HEK293 (cell line): ENCODE measurements at regions not wholly inside any gene's neighbourhood (a gene's known extent, or its start where the extent isn't known, plus 50 kb on each side); places are given as distances from the start of the nearest gene placed in this dataset.

ENCODE experiments used
- CTCF ChIA-PET: fragments of 350-600 bp; formaldehyde crosslinking; extraction: SDS; loops from one replicate; lab custom pipeline; 2021; ENCODE audit warnings: antibody characterized with exemption; lab: Yijun Ruan, JAX
- POLR2A ChIA-PET: fragments of 300-600 bp; formaldehyde crosslinking; extraction: SDS; loops from one replicate; lab custom pipeline; 2020; ENCODE audit warnings: antibody characterized with exemption, inconsistent platforms; lab: Yijun Ruan, JAX
- H3K27ac ChIP-seq: fragments of 200-500 bp; sonication (Bioruptor generic); 2 replicates; pipeline ENCODE4 v1.5.1; 2014; ENCODE audit warnings: low read depth, low read length, control low read depth, inconsistent platforms; ENCODE audit errors: extremely low read depth
- H3K36me3 ChIP-seq, 2 experiments: fragments of 200-500 bp in 1 of 2; sonication (Bioruptor generic) in 1 of 2; 1 replicate in 1 of 2; 2 replicates in 1 of 2; pipeline ENCODE4 v1.5.1; 2014 to 2017; ENCODE audit warnings: inconsistent platforms in 2 of 2, low read length in 2 of 2; ENCODE audit not compliant: control insufficient read depth in 2 of 2, insufficient read depth in 1 of 2
- H3K4me1 ChIP-seq: fragments of 200-500 bp; sonication (Bioruptor generic); 2 replicates; pipeline ENCODE4 v1.5.1; 2014; ENCODE audit warnings: mild to moderate bottlenecking, low read length, inconsistent platforms; ENCODE audit not compliant: control insufficient read depth, insufficient read depth
- H3K4me3 ChIP-seq: 2 replicates; pipeline ENCODE4 v1.5.1; 2011; ENCODE audit warnings: low read depth, mild to moderate bottlenecking, control low read depth, low read length, moderate library complexity
- H3K9me3 ChIP-seq: fragments of 200-500 bp; sonication (Bioruptor generic); 2 replicates; pipeline ENCODE4 v1.5.1; 2014; ENCODE audit warnings: low read depth, low read length, inconsistent platforms; ENCODE audit not compliant: control insufficient read depth, insufficient read depth
- BCL11A ChIP-seq: fragments of 450-650 bp; formaldehyde crosslinking; IDR thresholded peaks from 2 replicates; pipeline ENCODE4 v1.5.1; 2016; ENCODE audit warnings: low read depth, missing biosample characterization, missing genetic modification characterization
- EGR2 ChIP-seq: fragments of 450-650 bp; formaldehyde crosslinking; IDR thresholded peaks from 2 replicates; pipeline ENCODE4 v1.5.1; 2016; ENCODE audit warnings: low read depth, missing biosample characterization, missing genetic modification characterization
- HOXC10 ChIP-seq: sonication (generic); formaldehyde crosslinking; IDR thresholded peaks from 2 replicates; pipeline ENCODE4 v1.8.1; 2023; ENCODE audit warnings: mild to moderate bottlenecking, missing genetic modification reagents
- HOXD13 ChIP-seq: sonication (generic); formaldehyde crosslinking; IDR thresholded peaks from 2 replicates; pipeline ENCODE4 v1.8.0; 2022; ENCODE audit warnings: missing genetic modification reagents, borderline replicate concordance
- KLF7 ChIP-seq: fragments of 450-650 bp; formaldehyde crosslinking; IDR thresholded peaks from 2 replicates; pipeline ENCODE4 v1.5.1; 2016; ENCODE audit warnings: missing biosample characterization, missing genetic modification characterization, borderline replicate concordance
- KLF9 ChIP-seq: fragments of 450-650 bp; formaldehyde crosslinking; IDR thresholded peaks from 2 replicates; pipeline ENCODE4 v1.5.1; 2016; ENCODE audit warnings: missing biosample characterization, missing genetic modification characterization, low read depth
- YY1 ChIP-seq: fragments of 450-650 bp; formaldehyde crosslinking; IDR thresholded peaks from 2 replicates; pipeline ENCODE4 v1.5.1; 2018; ENCODE audit warnings: missing biosample characterization, missing genetic modification characterization
- ZNF112 ChIP-seq: fragments of 450-650 bp; formaldehyde crosslinking; IDR thresholded peaks from 2 replicates; pipeline ENCODE4 v1.5.0; 2017; ENCODE audit warnings: missing biosample characterization, missing genetic modification characterization
- ZNF138 ChIP-seq: fragments of 450-650 bp; formaldehyde crosslinking; IDR thresholded peaks from 2 replicates; pipeline ENCODE4 v1.5.1; 2016; ENCODE audit warnings: missing biosample characterization, missing genetic modification characterization, borderline replicate concordance
- ZNF19 ChIP-seq: fragments of 450-650 bp; formaldehyde crosslinking; IDR thresholded peaks from 2 replicates; pipeline ENCODE4; 2016; ENCODE audit warnings: missing biosample characterization, missing genetic modification characterization, low read depth
- ZNF23 ChIP-seq: fragments of 450-650 bp; formaldehyde crosslinking; IDR thresholded peaks from 2 replicates; pipeline ENCODE4 v1.5.1; 2016; ENCODE audit warnings: missing biosample characterization, missing genetic modification characterization, borderline replicate concordance
- ZNF37A ChIP-seq: fragments of 450-650 bp; IDR thresholded peaks from 2 replicates; pipeline ENCODE4 v1.5.1; 2018; ENCODE audit warnings: missing biosample characterization, missing genetic modification characterization
- ZNF548 ChIP-seq: fragments of 450-650 bp; formaldehyde crosslinking; IDR thresholded peaks from 2 replicates; pipeline ENCODE4 v1.5.1; 2016; ENCODE audit warnings: missing biosample characterization, missing genetic modification characterization
- ZNF600 ChIP-seq: fragments of 450-650 bp; formaldehyde crosslinking; IDR thresholded peaks from 2 replicates; pipeline ENCODE4 v1.5.1; 2016; ENCODE audit warnings: missing biosample characterization, missing genetic modification characterization
- ZNF677 ChIP-seq: fragments of 450-650 bp; IDR thresholded peaks from 2 replicates; pipeline ENCODE4 v1.5.0; 2018; ENCODE audit warnings: missing biosample characterization, mild to moderate bottlenecking, missing genetic modification characterization, moderate library complexity
- TF ChIP-seq, protein P1 (sequence below): fragments of 450-650 bp; formaldehyde crosslinking; IDR thresholded peaks from 2 replicates; pipeline ENCODE4 v1.5.1; 2016; ENCODE audit warnings: missing biosample characterization, missing genetic modification characterization
- TF ChIP-seq, protein P2 (sequence below): fragments of 450-650 bp; formaldehyde crosslinking; IDR thresholded peaks from 2 replicates; pipeline ENCODE4 v1.5.1; 2017; ENCODE audit warnings: missing biosample characterization, missing genetic modification characterization

DNA sequence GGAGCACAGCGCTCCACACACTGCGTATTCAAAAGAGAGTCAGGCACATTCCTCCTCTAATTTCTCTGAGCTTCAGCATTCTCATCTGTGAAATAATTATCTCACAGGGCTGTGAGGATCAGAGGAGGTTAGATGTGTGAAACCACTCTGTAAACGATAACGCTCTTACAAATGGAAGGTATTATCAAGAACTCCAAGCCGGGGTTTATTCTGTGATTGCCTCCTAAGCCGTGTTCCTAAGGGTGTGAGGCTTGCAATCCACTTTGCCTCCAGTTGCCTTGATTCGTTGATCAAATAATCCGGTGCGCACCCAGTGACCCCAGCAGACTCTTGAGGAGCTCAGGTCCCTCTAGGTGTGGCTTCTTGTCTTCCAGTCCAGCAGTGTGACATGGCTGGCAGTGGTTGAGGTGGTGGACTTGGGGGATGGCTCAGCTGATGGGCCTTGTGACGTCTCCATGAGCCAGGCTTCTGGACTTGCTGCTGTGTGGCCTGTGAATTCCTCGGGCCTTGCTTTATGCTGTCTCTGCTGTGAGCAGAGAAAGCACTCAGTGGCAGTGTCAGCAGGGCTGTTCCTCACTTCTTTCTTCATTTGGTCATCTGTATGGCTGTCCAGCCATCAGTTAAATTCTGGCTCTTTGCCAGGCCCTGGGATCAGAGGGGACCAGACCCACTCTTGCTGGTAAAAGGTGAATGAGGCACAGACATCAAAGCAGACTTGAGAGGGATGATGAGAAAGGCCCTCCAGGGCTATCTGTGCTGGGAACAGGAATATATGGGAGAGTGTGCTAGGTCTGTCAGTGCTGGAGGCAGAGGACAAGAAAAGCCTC is 71.0 kb downstream of the SLC25A47 start (continued):
- TF ChIP-seq BCL11A (tag by site-specific recombination) = no peak
- no peak for TF ChIP-seq ZNF138
- no peak for TF ChIP-seq ZNF23 (tag by site-specific recombination)
- TF ChIP-seq EGR2 (tag by site-specific recombination) = no peak
- TF ChIP-seq, all 188 proteins: peak for 0

DNA sequence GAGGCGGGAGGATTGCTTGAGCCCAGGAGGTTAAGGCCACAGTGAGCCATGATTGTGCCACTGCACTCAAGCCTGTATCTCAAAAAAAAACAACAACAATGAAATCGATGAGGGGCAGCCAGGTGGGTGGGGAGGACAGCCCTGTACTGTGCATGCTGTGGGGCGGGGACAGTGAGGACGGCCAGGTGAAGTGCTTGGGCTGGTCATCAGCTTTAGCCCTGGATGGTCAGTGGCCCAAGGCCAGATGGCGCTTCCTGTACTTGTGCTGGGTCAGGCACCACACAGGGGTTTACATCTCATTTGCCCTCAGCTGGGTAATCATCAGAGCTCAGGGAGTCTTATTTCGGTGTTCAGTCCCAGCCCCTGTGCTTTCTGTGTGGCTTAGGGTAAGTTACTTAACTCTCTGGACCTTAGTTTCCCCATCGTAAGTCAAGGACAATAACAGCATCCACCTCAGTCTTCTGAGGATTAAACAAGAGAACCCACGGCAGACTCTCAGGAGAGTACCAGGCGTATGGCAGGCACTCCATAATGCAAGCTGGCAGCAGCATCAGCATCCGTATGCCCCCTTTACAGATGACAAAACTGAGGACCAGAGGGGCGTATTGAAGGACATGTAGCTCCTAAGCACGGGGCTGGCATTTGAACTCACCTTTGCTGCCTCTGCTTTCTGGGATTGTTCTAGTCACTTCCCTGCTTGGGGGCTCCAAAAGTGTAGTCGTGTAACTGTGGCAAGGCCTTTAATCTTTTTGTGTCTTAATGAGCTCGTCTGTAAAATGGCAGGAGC is 71.9 kb downstream of the SLC25A47 start:
- CTCF ChIA-PET = interaction anchor here (1.1 to 4.6 kb wide), 4 partner anchors 10 to 251 kb away, joined by 3 to 25 read pairs (median 5); no protein-coding TSS in a partner anchor
- H3K36me3 ChIP-seq = no peaks in the 10 kb centered on the region
- no peaks in the 10 kb centered on the region for H3K9me3 ChIP-seq
- POLR2A ChIA-PET = no interaction called here
- TF ChIP-seq, protein P1, sequence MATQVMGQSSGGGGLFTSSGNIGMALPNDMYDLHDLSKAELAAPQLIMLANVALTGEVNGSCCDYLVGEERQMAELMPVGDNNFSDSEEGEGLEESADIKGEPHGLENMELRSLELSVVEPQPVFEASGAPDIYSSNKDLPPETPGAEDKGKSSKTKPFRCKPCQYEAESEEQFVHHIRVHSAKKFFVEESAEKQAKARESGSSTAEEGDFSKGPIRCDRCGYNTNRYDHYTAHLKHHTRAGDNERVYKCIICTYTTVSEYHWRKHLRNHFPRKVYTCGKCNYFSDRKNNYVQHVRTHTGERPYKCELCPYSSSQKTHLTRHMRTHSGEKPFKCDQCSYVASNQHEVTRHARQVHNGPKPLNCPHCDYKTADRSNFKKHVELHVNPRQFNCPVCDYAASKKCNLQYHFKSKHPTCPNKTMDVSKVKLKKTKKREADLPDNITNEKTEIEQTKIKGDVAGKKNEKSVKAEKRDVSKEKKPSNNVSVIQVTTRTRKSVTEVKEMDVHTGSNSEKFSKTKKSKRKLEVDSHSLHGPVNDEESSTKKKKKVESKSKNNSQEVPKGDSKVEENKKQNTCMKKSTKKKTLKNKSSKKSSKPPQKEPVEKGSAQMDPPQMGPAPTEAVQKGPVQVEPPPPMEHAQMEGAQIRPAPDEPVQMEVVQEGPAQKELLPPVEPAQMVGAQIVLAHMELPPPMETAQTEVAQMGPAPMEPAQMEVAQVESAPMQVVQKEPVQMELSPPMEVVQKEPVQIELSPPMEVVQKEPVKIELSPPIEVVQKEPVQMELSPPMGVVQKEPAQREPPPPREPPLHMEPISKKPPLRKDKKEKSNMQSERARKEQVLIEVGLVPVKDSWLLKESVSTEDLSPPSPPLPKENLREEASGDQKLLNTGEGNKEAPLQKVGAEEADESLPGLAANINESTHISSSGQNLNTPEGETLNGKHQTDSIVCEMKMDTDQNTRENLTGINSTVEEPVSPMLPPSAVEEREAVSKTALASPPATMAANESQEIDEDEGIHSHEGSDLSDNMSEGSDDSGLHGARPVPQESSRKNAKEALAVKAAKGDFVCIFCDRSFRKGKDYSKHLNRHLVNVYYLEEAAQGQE (tag by site-specific recombination) = no peak
- TF ChIP-seq YY1 = no peak
- TF ChIP-seq ZNF19 = no peak
- TF ChIP-seq HOXD13 (CRISPR knock-in tag) = no peak
- no peak for TF ChIP-seq ZNF37A (tag by site-specific recombination)
- TF ChIP-seq KLF9 = no peak
- TF ChIP-seq, protein P2, sequence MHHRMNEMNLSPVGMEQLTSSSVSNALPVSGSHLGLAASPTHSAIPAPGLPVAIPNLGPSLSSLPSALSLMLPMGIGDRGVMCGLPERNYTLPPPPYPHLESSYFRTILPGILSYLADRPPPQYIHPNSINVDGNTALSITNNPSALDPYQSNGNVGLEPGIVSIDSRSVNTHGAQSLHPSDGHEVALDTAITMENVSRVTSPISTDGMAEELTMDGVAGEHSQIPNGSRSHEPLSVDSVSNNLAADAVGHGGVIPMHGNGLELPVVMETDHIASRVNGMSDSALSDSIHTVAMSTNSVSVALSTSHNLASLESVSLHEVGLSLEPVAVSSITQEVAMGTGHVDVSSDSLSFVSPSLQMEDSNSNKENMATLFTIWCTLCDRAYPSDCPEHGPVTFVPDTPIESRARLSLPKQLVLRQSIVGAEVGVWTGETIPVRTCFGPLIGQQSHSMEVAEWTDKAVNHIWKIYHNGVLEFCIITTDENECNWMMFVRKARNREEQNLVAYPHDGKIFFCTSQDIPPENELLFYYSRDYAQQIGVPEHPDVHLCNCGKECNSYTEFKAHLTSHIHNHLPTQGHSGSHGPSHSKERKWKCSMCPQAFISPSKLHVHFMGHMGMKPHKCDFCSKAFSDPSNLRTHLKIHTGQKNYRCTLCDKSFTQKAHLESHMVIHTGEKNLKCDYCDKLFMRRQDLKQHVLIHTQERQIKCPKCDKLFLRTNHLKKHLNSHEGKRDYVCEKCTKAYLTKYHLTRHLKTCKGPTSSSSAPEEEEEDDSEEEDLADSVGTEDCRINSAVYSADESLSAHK (tag by site-specific recombination) = no peak
- TF ChIP-seq ZNF548 (tag by site-specific recombination) = no peak
- TF ChIP-seq ZNF677 (tag by site-specific recombination) = no peak
- no peak for TF ChIP-seq KLF7 (tag by site-specific recombination)
- TF ChIP-seq HOXC10 = no peak
- TF ChIP-seq, all 188 proteins: peak for 0
- H3K4me3 ChIP-seq = no peak overlapping the region
- H3K4me1 ChIP-seq = peaks cover 14% of the 10 kb centered on the region
- no peak overlapping the region for H3K27ac ChIP-seq

DNA sequence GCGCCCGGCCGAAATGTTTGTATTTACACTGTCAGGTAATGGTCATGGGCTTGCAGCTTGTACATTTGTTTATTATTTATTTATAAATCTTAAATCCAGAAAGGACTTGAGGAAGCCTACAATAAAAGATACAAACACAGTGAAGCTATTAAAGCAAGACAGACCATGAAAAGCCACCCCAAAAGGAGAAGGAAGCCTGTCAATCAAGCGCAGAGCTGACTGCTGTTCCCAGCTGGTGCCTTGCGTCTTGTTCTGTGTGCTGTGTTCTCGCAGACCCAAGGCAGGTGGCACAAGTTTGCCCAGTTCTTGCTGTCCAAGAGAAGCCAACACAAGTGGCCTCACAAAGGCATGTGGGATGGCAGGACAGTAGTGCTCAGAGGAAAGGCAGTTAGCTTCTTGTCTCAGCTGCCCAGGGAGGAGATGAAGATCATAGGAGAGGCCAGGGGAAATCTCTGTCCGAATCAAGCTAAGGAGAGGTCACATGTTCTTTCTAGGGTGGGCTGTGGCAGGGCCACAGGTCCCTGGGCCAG is 73.2 kb downstream of the SLC25A47 start:
- POLR2A ChIA-PET = no interaction called here
- TF ChIP-seq ZNF600 (tag by site-specific recombination) = 0 out of 2 replicates have a peak, but pooled peaks have one; percentile 32
- no peak for TF ChIP-seq ZNF112 (tag by site-specific recombination)
- Histone ChIP-seq H3K4me3 (no peak overlapping the region), H3K36me3 (no peaks in the 10 kb centered on the region), H3K9me3 (no peaks in the 10 kb centered on the region), H3K4me1 (peaks cover 11% of the 10 kb centered on the region), H3K27ac (no peak overlapping the region)
- CTCF ChIA-PET = interaction anchor here (0.6 to 4.6 kb wide), 8 partner anchors 12 to 1233 kb away, joined by 3 to 25 read pairs (median 3); no protein-coding TSS in a partner anchor
